T-helper 2 cell treated with Interferon-gamma antibody and Interleukin-4, amounts not matched to agents 100 ng/mL and 5 ng/mL, for 36 hours (primary cell): ENCODE measurements at regions not wholly inside any gene's neighbourhood (a gene's known extent, or its start where the extent isn't known, plus 50 kb on each side); places are given as distances from the start of the nearest gene placed in this dataset.

ENCODE experiments used
- intact Hi-C: fragments of 100-400 bp; cut with micrococcal nuclease; formaldehyde crosslinking; loops from one replicate; pipeline ENCODE4 v1.15.1; 2023

- intact Hi-C loops, result no loop called here
These were observed 563.3 kb upstream of the GOLIM4 start for GRCh38 chr3:168659015-168659414.

DNA sequence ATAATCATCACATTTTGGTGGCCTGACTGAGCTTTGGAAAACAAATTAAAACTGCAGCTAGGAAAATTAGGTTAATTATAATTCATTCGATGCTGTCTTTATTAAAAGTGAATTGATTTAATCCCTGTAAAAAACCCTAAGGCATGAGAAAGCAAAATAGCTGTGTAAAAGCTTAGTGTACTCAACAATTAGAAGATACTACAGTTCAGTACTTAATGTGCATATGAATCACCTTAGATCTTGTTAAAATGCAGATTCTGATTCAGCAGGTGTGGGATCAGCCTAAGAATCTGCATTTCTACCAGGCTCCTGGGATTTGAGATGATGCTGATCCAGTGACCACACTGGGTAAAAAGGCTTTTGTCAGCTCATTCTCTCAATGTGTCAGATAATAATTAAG, 559.9 kb upstream of the GOLIM4 start:
- intact Hi-C loops, result no loop called here

DNA sequence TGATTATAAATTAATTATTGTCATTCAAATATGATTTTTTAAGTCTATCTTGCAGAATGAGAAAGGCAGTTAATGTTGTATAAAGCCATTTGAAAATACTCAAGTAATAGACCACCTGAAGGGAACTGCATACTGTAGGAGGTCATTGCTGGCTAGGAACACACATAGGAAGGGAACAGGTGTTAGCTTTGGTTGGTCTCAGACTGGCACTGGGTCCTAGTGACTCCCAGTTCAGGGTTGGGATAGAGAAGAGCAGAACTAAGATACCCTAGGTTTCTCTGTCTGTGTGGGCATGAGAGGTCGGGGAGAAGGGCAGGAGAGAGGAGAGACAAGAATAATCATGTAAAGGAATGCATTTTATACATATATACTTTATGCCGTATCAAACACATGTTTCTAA, 559.0 kb upstream of the GOLIM4 start:
- intact Hi-C loops, result no loop called here

DNA sequence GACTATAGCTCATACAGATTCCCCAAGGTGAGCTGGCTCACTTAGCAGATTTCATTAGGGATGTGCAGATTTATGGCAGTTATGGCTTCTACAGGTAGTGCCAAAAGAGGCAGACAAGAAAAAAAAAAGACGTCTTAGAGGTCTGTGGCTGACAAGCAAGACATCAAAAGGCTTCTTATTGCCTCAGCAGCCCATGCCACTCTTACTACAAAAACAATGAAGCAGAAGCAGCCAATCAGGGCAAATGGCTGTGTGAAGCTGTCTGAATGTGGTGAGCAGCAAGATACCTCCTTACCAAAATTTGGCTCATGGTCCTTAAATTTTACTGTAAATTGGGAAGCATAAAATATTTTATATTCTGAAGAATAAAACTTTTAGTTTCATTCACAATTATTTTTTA, 557.5 kb upstream of the GOLIM4 start:
- intact Hi-C loops, result no loop called here

GRCh38 chr3:168648321-168648720, 552.6 kb upstream of the GOLIM4 start:
- intact Hi-C loops, result no loop called here

DNA sequence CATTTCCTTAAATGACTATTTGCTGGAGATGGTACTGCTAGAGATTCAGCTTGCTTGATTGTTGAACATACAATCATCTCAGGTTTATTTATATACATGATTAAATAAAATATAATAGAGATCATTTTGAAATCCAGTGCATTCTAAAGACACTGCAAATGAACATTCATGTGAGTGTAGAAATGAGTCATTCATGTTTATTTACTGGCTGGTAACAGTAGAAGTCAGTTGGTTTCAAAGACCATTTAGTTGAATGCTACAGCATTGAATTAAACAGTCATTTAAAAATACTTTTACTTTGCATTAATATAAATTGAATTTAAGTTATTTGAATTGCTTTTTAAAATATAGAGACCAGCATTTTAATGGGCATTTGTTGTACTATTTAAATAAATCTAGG, 551.9 kb upstream of the GOLIM4 start:
- intact Hi-C loops, result no loop called here

- intact Hi-C loops, result no loop called here
These were observed 549.5 kb upstream of the GOLIM4 start for GRCh38 chr3:168645180-168645579.

- intact Hi-C loops, result no loop called here
These were observed 532.8 kb upstream of the GOLIM4 start for GRCh38 chr3:168628549-168628948.

GRCh38 chr3:168625477-168625876, 529.8 kb upstream of the GOLIM4 start:
- intact Hi-C loops, result no loop called here

DNA sequence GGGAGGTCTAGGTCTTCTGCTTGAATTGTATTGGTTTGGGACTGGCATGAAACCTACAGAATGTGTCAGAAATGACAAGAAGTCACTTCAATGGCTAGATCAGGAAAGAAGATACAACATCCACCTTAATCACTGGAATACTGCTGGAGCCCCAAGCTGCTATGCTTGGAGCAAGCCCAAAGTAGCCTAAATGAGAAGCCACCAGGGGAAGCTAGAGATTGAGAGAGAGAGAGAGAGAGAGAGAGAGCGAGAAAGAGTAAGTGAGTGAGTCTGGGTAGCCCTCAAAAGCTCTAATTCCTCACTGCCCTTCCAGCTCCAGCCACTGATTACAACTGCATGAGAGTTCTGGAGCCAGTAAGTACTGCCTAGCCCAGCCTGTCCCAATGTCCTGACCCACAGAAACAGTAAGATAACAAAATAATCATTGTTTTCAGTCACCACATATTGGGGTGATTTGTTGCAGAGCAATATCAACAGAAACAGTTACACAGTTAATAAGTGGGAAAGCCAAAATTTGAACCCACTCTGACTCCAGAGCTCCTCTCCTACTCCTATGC, 529.2 kb upstream of the GOLIM4 start:
- intact Hi-C loops, result no loop called here

DNA sequence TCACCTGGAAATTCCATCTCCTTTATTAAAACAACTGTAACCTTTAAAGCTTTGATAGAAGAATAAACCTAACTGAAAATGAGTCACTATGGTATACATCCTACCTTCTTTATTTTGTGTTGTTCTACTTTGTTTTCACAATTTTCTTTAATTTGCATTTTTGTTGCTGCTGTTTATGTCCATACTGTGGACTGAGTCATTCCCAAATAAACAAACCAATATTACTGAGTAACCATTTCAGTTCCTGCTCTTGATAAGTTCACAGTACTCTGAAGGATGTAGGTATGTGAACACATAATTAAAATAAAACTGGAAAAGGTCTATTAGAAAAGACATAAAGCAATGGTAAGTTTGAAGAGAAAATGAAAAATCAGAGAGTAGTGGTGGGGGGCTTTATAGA, 528.5 kb upstream of the GOLIM4 start:
- intact Hi-C loops, result no loop called here

DNA sequence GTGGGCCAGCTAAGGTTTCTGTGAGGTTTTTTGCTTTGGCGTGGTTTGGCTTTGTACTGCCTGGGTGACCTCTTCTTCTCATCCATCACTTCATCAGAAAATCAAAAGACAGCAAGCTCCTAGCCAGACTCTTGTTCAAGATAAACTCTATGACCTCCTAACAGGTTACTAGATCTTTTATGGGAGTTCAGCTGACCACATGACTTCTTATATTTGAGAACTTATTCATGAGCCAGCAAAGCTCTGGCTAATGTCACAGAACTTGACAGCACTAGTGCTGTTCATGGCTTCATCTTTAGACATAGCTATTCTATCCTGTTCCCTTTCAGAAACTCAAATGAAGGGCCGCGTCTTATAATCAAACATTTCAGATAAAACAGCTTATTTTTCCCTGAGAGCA, 527.1 kb upstream of the GOLIM4 start:
- intact Hi-C loops, result no loop called here

DNA sequence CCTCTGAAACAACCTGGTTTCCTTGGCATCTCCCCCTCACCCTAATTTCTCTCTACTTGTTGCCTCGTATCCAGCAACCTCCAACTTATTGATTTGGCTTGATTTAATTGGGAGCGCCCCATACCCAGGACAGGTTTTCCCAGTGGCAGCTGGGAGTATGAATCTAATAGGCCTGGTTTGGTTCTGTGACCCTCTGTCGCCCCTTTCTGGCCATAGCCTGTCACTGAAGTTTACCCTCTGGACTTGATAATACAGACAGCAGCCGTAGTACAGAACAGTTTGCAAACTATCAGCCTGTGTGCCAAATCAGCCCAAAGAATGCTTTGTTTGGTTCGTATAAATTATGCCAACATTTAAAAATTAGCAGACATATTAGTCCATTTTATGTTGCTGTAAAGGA, 525.1 kb upstream of the GOLIM4 start:
- intact Hi-C loops, result no loop called here

DNA sequence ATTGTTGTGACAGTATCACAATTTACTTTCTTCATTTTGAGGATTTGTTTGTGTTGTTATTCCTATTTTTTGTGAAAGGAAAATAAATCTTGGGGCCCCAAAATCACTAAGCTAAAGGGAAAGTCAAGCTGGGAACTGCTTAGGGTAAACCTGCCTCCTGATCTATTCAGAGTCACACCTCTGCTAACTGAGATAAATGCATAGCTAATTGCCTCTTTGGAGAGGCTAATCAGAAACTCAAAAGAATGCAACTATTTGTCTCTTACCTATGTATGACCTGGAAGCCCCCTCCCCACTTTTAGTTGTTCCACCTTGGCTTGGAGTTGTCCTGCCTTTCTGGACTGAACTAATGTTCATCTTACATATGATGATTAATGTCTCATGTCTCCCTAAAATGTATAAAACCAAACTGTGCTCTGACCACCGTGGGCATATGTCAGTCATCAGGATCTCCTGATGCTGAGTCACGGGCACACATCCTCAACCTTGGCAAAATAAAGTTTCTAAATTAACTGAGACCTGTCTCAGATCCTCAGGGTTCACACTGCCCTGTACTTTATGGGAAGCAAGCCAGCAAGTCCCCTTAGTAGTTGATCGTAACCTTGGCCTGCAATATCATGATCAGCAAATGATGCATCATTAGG, 523.2 kb upstream of the GOLIM4 start:
- intact Hi-C loops, result no loop called here

DNA sequence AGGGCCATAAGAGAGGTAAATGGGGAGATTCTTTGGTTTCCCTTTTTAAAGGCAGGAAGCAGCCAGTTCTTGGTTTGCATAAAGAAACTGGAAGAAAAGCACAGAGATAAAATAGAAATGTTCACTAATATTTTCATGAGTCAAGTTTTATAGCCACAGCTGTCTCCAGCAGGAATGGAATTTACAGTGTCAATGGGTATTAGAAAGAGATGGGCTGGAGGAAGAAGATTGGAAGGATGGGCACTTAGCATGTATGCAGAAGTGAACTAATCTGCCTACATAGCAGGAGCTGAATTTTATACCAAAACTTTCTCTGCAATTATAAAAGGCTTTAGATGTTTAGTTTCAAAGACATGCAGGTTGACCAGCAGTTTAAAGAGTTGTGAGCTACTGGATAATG, 521.9 kb upstream of the GOLIM4 start:
- intact Hi-C loops, result no loop called here

DNA sequence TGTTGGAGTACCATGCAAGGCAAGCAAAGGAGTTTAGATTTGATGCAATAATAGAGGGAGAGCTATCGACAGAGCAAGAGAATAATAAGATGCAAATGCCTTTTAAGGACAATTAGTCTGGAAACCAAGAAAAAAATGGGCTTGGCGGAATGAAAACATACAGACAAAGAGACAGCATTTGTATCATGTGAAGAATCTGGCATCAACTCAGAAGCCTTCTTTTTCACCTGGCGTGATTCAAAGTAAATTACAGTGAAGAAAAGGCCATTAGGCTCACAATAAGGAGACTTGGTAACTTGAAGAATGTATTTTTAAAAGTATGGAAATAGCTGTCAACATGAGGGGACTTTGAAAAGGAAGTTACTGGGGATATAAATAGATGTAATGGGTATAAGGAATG, 521.2 kb upstream of the GOLIM4 start:
- intact Hi-C loops, result no loop called here

DNA sequence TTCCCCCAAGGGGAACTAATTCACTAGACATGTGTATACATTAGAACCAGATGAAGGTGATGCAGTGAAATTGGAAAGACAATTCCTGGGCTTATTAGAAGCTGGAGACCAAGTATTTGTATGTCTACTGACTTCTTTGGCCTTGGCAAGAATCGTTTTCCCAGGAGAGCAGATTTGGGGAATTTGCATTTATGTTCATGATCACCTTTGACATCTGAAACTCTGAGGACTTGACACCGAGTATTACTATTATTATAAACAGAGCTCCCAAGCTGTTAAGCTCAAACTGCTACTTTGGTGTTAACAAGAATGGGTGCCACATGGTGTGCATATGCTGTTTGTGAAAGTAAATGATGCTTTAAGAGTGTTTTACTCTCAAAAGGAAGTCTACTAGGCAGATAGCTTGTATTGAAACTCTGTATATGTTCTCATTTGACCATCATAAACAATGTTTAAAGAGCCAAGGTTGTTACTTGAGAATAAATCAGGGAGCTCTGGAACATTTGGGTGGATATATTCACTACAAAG, 519.8 kb upstream of the GOLIM4 start:
- intact Hi-C loops, result no loop called here

GRCh38 chr3:168613151-168613550, 517.4 kb upstream of the GOLIM4 start:
- intact Hi-C loops, result no loop called here

DNA sequence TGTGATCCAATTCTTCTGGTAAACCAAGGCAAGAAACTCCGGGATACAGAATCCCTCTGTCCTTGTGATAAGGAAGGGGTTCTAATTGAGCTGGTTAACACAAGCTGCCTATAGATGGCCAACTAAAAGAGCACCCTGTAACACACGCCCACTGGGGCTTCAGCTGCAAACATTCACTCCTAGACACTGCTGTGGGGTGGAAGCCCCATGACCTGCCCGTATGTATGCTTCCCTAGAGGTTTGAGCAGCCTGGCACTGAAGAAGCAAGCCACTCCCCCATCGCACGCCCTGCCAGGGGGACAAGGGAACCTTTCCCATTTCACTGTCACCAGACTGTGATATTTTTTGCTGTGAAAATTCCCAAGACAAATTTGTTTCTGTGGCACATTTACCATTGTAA, 516.9 kb upstream of the GOLIM4 start:
- intact Hi-C loops, result no loop called here

DNA sequence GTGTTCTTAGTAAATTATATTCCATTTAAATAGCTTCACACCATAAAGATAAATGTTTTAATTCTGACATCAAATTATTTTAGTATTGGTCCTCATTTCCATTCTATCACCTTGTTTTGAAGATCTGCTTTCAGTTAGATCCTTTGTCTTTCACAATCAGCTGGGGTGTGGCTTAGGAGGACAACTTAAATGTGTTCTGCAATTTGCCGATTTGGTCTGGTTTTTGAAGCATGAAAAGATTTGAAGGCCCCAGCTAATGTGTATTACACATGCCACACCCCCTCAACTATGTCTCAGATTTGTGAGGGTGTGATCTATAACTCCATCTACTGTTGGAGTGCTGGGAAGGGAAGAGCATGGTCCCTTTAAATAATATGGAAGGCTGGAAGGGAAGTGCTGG, 516.1 kb upstream of the GOLIM4 start:
- intact Hi-C loops, result no loop called here

DNA sequence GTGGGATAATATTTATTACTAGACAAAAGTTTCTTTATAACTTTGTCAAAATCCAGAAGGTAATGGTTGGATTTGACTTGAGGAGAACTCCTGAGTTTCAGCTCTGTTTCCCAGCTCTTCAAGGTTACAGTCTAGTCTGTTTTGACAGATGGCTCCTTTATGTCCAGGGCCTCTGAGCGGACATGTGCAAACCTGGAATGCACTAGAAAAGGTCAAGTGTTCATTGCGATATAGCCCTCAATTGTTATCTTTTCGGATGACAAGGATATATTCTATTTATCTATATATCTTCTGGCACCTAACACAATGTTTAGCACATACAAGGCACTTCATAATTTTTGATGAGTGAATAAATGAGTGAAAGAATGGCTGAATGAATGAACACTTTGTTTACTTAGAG, 513.2 kb upstream of the GOLIM4 start:
- intact Hi-C loops, result no loop called here

DNA sequence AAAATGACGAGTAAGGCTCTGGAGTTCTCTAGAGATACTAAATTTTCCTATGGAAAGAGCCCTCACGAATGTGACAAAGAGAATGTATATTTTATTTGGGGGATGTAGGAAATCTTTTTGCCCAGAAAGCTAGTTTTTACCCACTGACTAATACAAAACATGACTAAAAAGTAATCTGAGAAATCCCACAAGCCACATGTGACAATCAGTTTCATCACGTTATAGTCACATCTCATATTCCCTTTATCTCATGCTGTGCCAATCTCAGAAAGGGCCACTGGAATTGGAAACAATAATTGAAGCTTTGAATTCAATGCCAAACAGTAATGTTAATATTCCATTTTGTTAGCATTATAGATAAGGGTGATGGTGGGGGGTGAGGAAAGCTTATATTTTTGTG, 509.0 kb upstream of the GOLIM4 start:
- intact Hi-C loops, result no loop called here

DNA sequence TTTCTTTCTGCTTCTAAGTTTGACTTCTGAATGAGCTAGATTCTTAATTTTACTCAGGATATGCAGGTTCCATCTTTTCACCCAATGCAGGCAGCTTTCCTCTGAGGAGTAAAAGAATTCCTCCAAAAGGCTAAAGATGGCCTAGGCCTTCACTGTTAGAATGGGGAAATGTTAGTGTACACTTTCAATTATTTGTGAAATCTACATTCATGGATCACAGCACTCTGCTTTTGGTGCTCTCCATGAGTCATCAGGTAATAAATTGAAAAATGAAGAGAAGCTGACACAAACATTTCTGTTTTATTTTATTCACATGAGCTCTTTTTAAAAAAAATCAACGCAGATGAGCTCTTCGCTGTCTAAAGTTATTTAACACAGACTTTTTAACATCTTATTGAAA, 502.5 kb upstream of the GOLIM4 start:
- intact Hi-C loops, result no loop called here
